ENCODE measurements at regions not wholly inside any gene's neighbourhood (a gene's known extent, or its start where the extent isn't known, plus 50 kb on each side); places are given as distances from the start of the nearest gene placed in this dataset.
"Not testable (repeated sequence)": the region's sequence is repeated elsewhere in the genome, so short reads cannot be mapped to it uniquely, and the experiment has no call there.

DNA sequence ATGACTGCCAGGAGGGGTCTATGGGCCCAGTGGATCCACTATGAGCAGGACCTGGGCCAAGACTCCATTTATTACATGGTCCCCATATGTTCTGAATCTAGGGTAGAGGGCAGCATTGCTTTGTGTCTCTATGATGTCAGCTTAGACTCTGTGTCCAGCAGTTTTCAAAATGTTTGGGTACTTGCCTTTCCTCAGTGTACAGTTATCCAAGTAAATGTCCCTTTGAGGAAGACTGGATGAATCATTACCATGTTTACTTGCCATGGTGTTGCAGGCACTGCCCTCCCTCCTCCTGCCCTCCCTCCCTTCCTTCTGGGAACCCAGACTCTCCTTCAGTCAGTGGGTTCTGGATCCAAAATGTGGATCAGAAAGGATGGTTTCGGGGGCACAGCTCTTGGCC lies 108.6 kb downstream of the NRN1 start:
- DNase-seq (ENCODE audit: low spot score), result no peak

DNA sequence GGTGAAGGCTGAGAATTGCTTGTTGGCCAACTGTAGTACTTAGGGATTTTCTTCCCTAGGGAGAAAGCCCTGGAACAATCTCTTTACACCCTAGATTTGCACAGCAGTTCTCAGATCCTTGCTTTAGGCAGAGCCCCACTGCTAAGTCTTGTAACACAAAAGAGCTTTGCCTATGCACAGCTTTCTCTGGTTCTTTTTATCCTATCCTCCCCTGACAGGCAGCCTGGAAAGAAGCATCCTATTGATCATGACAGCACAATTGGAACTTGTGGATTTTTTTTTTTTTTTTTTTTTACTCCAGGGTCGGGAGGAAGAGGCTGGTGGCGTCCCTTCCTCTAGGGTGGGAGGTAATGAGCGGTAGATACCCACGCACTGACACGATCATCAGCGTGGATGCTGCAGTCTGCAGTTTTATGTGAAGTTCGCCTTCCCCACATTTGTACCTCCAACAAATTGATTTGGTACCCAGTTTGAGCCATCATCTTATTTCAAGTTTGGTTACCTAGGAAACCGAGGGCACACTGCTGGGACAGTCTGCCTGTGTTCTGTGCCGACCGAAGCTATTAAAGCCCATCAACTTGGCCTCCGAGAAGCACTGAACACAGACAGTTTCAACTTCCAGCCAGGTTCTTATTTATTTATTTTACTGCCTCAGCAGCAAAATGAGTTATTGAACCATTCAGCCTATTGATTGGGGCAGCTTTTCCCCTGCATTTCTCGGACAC lies 110.1 kb downstream of the NRN1 start:
- DNase-seq (ENCODE audit: low spot score), result no peak

DNA sequence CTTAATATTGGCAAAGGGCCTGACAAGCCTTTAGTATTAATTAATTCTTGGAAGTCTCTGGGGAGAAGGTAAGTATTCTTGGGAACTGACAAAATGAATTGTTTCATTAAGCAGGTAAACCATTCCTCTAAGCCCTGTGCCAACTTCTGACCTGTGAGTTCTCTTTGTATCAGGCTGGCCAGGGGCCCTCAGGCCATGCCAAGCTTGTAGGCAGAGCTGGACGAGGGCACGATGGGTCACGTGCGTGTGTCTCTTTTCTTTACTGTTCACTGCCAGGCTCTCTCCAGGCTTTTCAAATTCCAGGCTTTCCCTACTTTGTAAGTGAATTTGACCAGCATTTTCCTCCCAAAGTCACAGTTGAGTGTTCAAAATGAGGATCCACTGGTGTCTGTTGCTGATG lies 112.4 kb downstream of the NRN1 start:
- no peak for DNase-seq (ENCODE audit: low spot score)

DNA sequence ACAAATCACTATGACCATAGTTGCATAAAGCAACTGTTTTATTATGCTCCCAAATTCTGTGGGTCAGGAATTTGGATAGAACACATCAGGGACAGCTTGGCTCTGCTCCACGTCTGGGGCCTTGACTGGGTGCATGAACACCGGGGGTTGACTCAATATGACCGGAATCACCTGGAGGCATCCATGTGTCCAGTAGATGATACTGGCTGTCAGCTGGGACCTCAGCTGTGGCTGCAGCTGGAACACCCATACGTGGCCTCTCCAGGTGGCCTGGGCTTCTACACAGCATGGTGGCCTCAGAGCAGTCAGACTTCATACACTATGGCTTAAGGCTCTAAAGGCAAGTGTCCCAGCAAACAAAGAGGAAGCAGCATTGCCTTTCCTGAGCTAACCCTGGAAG lies 113.4 kb downstream of the NRN1 start:
- DNase-seq (ENCODE audit: low spot score), result no peak

DNA sequence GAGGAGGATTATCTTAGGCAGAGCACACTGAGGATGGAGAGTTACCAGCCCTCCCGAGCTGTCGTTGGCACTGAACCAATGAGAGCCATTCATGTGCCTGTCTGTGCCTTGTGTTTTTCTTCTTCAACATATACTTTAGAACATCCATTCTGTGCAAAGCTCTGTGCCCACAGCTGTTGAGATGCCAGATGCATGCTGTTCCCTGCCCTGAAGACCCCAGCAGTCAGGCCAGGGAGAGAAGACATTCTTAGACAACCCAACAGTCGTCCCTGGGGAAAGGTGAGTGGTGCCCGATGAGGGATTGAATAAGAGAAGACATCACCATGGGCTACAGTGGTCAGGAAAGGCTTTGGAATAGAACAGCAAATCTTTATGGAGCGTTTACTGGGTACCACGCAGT lies 114.1 kb downstream of the NRN1 start:
- no peak for DNase-seq (ENCODE audit: low spot score)

DNA sequence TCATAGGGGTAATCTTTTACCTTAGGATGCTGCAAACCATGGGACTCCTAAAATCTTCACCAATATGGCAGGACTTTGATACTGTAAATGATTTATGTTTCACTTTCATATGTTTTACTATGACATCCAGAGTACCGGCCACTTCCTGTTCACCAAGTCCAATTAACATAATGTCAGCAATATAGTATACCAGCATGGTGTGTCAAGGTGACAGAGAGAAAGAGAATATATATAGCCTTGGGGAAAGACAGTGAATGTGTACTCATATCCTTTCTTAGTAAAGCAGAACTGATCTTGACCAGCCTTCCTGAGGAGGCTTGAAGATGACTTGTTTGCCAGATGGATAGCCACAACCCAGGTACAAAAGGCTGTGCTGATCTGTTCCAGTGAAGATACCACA lies 127.9 kb downstream of the NRN1 start:
- no peak for DNase-seq (ENCODE audit: low spot score)

DNA sequence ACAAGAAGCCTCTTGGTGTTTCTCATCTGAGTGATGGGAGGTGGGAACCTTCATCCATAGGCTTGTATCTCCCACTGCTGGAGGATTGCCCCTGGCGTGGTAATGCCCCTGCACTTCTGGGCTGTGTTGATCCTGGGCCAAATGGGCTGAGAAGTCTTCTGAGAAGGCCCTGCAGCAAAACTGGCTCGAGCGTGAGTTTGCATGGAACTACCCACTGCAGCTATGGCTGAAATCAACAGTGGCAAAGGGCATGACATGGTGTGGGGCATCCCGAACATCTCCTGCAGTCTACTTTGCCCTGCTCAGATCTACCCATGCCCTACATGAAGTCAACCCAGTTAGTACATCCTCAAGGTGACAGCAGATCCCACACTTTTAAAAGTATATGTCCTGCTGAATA lies 130.6 kb downstream of the NRN1 start:
- DNase-seq (ENCODE audit: low spot score), result no peak

DNA sequence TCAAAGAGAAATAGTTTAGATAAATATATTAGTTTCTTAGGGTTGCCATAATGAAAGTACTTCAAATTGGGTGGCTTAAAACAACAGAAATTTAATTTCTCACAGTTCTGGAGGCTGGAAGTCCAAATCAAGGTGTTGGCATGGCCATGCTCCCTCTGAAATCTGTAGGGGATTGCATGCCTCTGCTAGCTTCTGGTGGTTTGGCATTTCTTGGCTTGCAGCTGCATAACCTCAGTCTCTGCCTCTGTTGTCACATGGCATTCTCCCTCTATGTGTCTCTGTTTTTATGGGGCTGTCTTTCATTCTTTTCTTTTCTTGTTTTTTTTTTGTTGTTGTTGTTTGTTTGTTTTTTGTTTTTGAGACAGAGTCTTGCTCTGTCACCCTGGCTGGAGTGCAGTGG lies 132.7 kb downstream of the NRN1 start:
- not testable (repeated sequence) for DNase-seq (ENCODE audit: low spot score)

DNA sequence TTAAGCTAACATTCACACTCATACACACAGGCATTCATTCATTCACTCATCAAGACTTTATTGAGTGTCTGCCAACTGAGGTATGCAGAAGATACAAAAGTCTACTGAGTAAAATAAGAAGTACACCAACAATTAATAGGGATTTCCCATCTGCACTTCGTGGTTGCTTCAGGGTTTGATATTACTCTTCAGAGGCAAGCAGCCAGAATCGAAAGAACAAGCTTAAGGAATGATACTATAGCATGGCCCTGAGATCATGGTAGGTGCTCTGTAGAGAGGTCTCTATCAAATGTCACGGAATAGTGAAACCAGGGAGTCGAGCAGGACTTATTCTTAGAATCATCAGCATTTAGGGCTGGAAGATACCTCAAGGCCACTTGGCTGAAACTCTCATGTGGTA lies 135.4 kb downstream of the NRN1 start:
- DNase-seq (ENCODE audit: low spot score), result no peak

DNA sequence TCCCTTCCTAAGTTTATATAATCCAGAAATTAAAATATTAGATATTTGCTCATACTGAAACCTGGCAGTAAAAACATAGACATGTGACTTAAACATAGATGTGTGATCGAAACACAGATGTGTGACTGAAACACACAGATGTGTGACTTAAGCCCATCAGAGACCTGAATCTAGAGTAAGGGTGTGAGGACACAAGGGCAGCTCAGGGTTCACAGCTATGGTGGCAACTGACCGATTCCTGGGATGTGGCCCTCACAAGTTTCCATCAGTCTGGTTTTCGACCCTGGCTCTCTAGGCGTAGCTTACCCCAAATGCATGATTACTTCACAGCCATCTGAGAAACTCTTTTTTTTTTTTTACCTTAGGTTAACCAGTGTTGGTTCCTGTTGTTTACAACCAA lies 137.0 kb downstream of the NRN1 start:
- DNase-seq (ENCODE audit: low spot score), result no peak

DNA sequence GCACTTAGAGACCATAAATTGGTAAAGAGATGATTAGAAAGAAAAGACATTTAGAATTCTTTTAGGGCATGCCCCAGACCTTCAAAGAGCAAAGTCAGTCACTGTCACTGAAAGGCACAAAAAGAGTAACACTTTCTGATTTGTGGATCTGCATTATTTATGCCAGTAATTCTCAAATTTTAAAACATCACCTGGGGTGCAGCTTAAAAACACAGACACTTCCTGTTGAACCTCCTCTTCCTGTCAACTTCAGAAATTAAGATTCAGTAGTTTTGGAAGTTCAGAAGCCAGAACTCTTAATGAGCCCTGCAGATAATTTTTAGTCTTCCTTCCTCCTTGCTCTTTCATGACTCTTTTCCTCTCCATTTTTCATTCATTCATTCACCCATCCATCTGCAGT lies 137.5 kb downstream of the NRN1 start:
- DNase-seq (ENCODE audit: low spot score), result no peak

DNA sequence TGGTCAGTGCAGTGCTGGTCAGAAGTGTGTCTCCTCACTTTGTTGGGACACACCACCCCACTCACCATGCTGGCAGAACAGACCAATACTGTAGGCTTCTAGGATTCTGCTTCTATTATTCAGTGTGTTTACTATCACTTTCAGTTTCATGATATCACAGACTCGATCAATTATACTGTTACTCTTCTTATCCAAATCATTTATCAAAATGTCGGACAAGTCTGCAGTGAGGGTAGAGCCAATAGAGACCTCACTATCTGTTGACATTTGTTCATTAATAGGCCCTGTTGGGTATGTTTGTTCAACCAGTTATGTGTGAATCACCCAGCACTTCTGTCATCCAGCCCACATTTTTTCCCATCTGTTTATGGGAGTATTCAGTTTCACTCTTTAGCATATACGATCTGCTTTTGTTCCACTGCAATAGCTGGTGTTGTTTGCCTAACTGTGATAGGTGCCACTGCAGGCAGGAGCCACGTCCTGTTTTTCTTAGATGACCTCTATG lies 140.1 kb downstream of the NRN1 start:
- DNase-seq (ENCODE audit: low spot score), result no peak

DNA sequence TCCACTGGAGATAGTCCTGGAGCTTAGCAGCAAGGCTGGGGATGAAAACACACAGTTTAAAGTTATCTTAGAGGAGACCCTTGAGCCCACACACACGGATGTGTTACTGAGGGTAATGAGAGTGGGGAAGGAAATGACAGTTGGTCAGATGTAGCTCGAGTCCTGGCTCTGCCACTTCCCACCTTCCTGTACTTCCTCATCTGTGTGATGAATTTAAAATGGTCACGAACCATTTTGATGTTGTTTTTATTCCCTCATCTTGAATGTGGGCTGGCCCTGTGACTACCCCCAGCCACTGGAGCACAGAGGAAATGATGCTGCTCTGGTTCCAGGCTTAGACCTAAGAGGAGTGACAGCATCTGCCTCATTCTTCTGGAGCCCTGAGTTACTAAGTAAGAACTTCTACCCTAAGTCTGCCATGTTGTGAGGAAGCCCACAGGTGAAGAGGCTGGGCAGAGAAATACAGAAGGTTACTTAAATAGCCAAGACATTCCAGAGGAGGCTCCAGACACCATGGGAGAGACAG lies 141.2 kb downstream of the NRN1 start:
- no peak for DNase-seq (ENCODE audit: low spot score)

DNA sequence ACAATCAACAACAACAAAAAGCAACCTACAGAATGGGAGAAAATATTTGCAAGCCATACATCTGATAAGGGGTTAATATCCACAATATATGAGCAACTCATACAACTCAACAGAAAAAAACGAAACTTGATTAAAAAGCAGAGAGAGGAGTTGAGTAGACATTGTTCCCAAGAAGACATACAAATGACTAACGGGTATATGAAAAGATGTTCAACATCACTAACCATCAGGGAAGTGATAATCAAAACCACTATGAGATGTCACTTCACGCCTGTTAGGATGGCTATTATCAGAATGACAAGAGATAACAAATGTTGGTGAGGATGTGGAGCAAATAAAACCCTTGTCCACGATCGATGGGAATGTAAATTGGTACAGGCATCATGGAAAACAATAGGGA lies 145.9 kb downstream of the NRN1 start:
- DNase-seq (ENCODE audit: low spot score), result no peak

DNA sequence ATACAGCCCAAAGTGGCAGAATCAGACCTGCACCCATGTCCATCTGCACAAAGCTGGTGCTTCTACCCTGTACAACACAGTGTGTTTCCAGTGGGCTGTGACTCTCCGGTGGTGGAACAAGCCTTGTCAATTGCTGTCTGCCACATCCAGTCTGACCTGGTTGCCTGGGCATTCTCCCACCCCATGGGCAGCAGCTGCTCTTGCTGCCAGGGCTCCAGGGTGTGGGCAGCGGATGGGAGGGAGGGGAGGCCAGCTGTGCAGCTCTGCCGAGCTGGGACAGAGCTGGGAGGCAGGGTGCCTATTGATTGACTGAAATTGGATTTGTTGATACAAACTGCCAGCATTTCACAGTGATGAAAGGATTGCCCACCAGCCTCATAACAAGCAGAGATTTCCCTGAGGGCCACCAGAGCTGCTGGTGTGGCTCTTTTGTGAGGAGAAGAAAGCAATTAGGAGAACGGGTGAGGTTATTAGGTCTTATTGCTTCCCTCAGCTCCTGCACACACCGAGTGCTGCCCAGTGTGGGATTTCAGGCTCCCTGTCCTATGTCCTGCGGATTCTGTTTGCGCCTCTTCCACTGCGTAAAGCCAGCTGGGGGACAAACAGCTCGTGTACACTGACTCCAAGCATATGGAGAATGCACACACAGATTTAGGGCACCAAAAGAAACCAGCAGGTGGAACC lies 150.8 kb downstream of the NRN1 start:
- DNase-seq (ENCODE audit: low spot score), result no peak

DNA sequence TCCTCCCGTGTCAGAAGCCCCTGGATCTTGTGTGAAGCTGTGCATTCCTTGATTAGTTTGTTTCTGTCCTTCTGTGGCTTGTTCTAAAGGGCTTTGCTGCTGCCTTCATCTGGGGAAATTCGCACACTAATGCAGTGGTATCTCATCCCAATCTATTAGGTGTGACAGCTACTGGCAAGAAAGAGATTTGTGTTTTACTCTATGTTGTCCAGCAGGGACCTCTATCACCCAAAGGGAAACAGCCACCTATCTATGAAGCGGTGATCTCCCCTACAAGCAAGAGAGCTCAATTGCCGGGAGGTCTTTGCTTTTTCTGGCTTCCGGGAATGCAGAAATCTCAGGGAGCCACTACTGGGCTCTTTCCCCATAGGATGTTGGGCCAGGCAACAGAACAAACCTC lies 151.8 kb downstream of the NRN1 start:
- no peak for DNase-seq (ENCODE audit: low spot score)

DNA sequence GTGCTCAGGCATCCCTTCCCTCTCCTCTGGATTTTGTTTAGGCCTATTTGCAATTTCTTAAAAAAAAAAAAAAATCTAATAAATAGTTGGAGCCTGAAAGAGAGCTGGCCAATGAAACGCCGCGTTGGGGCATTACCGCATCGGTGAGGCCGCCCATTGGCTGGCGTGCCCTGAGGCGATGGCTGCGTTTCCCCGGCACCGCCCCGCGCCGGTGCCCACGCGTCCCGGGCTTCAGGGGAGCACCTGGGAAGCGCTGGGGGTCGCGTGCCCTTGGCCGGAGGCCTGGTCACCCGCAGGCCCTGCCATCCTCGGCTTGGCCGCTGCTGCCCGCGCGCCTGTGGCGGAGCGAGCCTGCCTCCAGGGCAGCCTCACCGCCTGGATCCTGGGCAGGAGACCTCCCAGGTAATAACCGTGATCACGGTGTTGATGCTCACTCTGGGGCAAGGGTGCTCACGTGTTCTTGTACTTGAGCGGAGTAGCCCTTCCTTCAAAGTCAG lies 155.4 kb downstream of the NRN1 start:
- DNase-seq (ENCODE audit: low spot score), result peak; percentile 65

DNA sequence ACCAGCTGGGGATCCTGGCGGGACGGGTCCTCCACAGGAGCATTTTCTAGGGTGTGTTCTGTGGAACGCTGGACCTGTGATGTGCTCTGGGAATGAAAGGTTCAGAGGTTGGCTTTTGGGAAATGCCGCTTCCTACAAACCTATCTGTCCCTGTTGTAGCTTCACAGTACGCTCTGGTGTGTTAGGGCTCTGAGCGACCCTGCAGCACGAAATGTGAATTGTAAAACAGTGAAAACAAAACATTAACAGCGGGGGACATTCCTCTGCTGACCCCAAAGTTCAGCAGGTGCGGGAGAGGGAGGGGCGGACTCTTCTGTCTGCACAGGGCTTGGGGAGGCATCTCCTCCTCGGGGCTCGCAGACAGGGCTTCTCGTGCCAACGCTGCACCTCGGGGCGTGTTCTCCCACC lies 155.9 kb downstream of the NRN1 start:
- no peak for DNase-seq (ENCODE audit: low spot score)

DNA sequence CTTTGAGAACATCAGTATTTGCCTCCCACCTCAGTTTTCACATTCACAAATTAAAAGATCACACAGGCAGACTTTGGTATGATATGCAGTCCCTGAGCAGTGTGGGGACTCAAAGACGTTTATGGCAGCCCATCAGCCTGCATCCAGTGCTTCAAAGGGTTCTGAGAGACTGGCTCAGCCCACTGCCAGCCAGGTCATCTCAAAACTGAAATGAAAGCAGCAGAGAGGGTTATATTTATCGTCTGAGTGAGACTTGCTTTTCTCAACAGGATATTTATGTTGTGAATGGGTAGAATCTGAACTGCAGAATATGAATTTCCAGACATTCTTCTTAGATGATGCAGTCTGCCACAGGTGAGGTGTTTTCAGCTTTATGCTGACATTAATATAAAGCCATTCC lies 159.8 kb downstream of the NRN1 start:
- DNase-seq (ENCODE audit: low spot score), result no peak

DNA sequence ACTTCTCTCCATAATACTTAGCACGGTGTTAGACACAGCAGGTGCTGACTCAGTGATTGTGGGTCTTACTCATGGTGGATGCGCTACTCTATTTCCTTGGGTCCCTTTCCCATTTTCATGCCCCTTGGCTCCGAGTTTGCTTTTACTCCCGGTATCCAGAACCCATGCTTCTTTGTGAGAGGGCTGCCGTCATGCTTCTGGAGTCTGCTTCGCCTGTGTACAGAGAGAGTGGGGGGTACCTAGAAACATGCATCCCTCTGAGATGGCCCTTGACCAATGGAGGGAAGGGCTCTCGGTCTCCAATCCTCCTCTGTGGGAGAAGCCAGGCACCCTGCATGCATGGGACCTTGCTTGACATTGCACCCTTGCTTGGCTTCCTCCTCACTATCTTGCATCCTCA lies 160.4 kb downstream of the NRN1 start:
- DNase-seq (ENCODE audit: low spot score), result no peak

DNA sequence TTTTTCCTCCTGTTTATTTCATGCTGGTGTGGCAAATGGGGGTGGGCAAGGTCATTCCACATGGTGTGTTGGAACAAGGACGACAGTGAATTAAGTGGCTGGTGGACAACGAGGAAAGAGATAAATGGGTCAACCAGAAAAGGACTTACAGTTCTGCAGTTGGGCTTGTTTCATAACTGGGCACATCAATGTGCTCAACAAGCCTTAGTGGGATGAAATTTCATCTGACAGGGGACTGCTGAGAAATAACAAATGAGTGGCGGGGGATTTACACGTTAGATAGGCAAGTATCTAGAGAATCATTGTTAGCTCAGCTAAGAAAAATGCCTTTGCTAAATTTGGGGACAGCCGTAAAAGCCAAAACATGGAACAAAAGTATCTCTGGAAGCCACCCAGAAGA lies 163.6 kb downstream of the NRN1 start:
- DNase-seq (ENCODE audit: low spot score), result no peak

DNA sequence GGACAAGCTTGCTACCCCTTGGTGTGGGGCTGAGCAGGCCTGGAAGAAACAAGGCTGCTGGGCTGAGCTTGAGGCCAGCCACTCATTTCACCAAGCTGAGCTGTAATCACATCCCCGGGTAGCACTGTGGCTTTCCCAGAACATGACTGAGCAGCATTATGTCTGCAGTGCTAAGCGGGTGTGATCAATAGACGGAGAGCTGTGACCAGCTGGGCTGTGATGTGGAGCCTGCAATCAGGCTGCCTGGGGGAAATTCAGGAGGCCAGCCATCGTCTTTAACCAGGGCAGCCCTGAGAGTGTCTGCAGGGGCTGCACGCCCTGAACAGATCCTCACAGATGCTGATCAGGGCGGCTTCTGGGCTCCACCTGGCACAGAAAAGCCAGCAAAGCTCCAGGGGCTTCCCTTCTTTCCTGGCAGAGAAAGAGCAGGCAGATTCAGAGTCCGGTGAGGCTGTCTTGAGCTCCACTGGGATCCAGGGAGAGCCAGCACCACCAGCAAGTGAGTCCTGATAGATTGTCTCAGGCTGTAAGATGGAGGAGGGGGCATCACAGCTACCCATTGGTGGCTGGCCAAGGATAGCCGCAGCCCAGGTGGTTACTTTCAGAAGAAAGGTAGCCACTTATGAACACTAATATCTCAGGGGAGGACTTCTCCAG lies 165.9 kb downstream of the NRN1 start:
- no peak for DNase-seq (ENCODE audit: low spot score)

Measured in pons (tissue), 1 donor.